ENCODE measurements at regions not wholly inside any gene's neighbourhood (a gene's known extent, or its start where the extent isn't known, plus 50 kb on each side); places are given as distances from the start of the nearest gene placed in this dataset.

DNA sequence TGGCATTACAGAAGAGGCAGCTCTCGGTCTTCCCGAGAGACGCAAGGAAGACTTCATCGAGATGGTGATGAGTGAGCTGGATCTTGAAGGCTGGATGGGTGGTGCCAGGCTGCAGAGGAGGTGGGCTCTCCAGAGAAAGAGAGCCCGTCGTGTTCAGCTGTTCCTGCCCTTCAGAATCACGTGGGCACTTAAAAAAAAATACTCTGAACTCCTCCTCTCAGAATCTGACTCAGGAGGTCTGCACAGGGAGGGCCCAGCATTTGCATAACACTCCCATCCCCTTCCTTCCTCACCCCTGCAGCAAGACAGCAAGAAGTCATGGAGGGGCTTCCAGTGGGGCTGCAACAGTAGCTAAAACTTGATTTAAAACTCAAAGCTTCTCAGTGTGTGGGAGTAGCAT, 203.0 kb downstream of the ATPSCKMT start:
- no peak for DNase-seq (ENCODE audit: low read depth in 1 of 2, low spot score in 2 of 2)
- H3K4me2 ChIP-seq (ENCODE audit: insufficient read depth in 1 of 2, low read depth in 2 of 2, low read length in 2 of 2) = no peak overlapping the region
- H3K36me3 ChIP-seq (ENCODE audit: control insufficient read depth in 2 of 4, insufficient read depth in 4 of 4, low read length in 3 of 4) = peaks cover 0 to 4% (median 0%) of the 10 kb centered on the region in 4 experiments; a peak in 1 of 8 replicates
- no peak overlapping the region for H4K5ac ChIP-seq (ENCODE audit: insufficient read length, low read depth, low read length)
- H2AK5ac ChIP-seq (ENCODE audit: low read depth, low read length) = peak overlapping the region; percentile 32; the same call in 1 of the 2 replicates
- no peak overlapping the region for H3K4ac ChIP-seq (replicated peaks; ENCODE audit: insufficient read length, low read depth, low read length)
- CTCF ChIA-PET (ENCODE audit: partially characterized antibody) = interaction anchor here (0.9 to 2.6 kb wide), 6 partner anchors 13 to 273 kb away, joined by 3 to 12 read pairs (median 4); no protein-coding TSS in a partner anchor
- no peaks in the 10 kb centered on the region for H3K27me3 ChIP-seq (replicated peaks in 1 of 4; ENCODE audit: control insufficient read depth in 3 of 4, extremely low read depth in 1 of 4, insufficient read depth in 3 of 4, low read length in 3 of 4)
- no peak overlapping the region for H2BK5ac ChIP-seq (ENCODE audit: low read depth, low read length)
- 100% methylated on average over 5 of the region's 7 CpGs; no CpG with 5 or more reads in 1 of the 2 experiments for WGBS, 2 experiments (ENCODE audit: extremely low coverage in 1 of 2, insufficient coverage in 1 of 2, insufficient read length in 1 of 2, insufficient replicate concordance in 2 of 2, low coverage in 1 of 2, low lambda C conversion rate in 2 of 2, missing lambda C conversion rate in 1 of 2)
- no peak overlapping the region for H4K91ac ChIP-seq (replicated peaks; ENCODE audit: insufficient read length, low read length)
- H3K4me1 ChIP-seq (replicated peaks in 1 of 4; ENCODE audit: control insufficient read depth in 3 of 4, insufficient read depth in 4 of 4, low read length in 3 of 4) = peaks cover 0 to 4% (median 0%) of the 10 kb centered on the region in 4 experiments; a peak in 1 of 7 replicates
- H2AFZ ChIP-seq (ENCODE audit: low read length) = no peak overlapping the region
- H4K8ac ChIP-seq (ENCODE audit: extremely low read depth, insufficient read depth, low read length) = no peak overlapping the region
- TF ChIP-seq KDM1A (IDR thresholded peaks at IDR 0.05; ENCODE audit: borderline replicate concordance, low read length) (no peak), JUN (IDR thresholded peaks at IDR 0.05; ENCODE audit: low read depth, low read length) (no peak)
- no peak overlapping the region for H3K18ac ChIP-seq (ENCODE audit: extremely low read depth, low read length)
- H3K9me3 ChIP-seq (ENCODE audit: insufficient read depth in 2 of 2, low read depth in 1 of 2, low read length in 1 of 2) = peaks cover 12 to 14% of the 10 kb centered on the region in 2 experiments
- no peak overlapping the region for H3K23ac ChIP-seq (ENCODE audit: insufficient read length)
- H3K9ac ChIP-seq (replicated peaks in 1 of 4; ENCODE audit: extremely low read depth in 1 of 4, low read depth in 3 of 4, low read length in 3 of 4) = no peak overlapping the region
- no peak overlapping the region for H2BK12ac ChIP-seq (ENCODE audit: low read depth, low read length)
- FAIRE-seq = no peak
- H2BK20ac ChIP-seq (ENCODE audit: low read length) = no peak overlapping the region
- no peak overlapping the region for H2BK15ac ChIP-seq (ENCODE audit: low read length)
- H2BK120ac ChIP-seq (replicated peaks; ENCODE audit: low read depth, low read length) = no peak overlapping the region
- no peaks in the 10 kb centered on the region for H3K23me2 ChIP-seq (ENCODE audit: low read depth, low read length)
- H3K56ac ChIP-seq (replicated peaks; ENCODE audit: insufficient read length, low read depth, low read length) = no peak overlapping the region
- H3K4me3 ChIP-seq (ENCODE audit: extremely low read depth in 1 of 4, insufficient read depth in 2 of 4, low read depth in 3 of 4, low read length in 4 of 4) = no peak overlapping the region
- H3K79me1 ChIP-seq (ENCODE audit: low read depth, low read length) = no peaks in the 10 kb centered on the region
- H3K27ac ChIP-seq (ENCODE audit: low read depth, low read length) = no peak overlapping the region
- H3K14ac ChIP-seq (ENCODE audit: insufficient read length) = no peak overlapping the region
- H3K79me2 ChIP-seq (ENCODE audit: control insufficient read depth in 1 of 2, insufficient read depth in 2 of 2, low read length in 2 of 2) = no peaks in the 10 kb centered on the region
- POLR2A ChIA-PET (ENCODE audit: partially characterized antibody) = no interaction called here
- no peaks in the 10 kb centered on the region for H4K20me1 ChIP-seq (replicated peaks in 1 of 2; ENCODE audit: control insufficient read depth in 1 of 2, insufficient read depth in 2 of 2, low read length in 2 of 2)
